ENCODE measurements at regions not wholly inside any gene's neighbourhood (a gene's known extent, or its start where the extent isn't known, plus 50 kb on each side); places are given as distances from the start of the nearest gene placed in this dataset.
"Not testable (repeated sequence)": the region's sequence is repeated elsewhere in the genome, so short reads cannot be mapped to it uniquely, and the experiment has no call there.

DNA sequence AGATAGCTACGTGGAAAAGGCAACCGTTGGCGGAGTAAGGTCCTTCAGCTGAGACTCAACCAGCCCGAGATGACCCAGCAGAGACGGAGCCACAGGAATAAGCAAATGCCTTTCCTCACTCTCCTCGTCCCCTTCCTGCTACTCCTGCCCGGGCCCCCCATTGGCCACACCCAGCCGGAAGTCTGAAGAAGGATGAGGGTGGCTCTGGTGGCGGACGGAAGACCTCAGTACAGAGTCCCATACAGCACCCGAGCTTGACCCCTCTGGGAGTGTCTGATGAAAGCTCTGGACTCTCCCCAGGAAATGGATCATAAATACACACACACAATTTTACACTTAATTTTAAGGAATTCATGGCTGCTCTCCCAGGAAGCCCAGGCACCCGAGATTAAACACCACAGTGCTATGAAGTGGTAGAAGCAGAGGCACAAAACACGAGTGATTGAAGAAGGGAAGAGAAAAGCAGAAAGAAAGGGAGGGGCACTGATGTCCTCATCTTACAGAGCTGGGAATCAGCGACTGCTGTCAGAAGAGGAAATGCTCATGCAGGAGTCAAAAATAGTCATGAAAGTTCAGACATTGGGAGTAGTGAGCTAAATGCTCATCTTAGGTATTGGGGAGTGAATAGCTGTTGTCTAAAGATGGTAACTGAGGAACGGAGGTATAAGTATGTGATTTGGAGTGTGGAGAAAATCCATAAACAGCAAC, 125.6 kb downstream of the BANF2 start:
- no peaks in the 10 kb centered on the region for H3K36me3 ChIP-seq (ENCODE audit: control insufficient read depth, insufficient read depth, low read length)
- H3K9me3 ChIP-seq (ENCODE audit: control insufficient read depth, low read length): no peaks in the 10 kb centered on the region
- no peaks in the 10 kb centered on the region for H3K27me3 ChIP-seq (ENCODE audit: control insufficient read depth, insufficient read depth, low read length)
- H3K9ac ChIP-seq (ENCODE audit: low read length): no peak overlapping the region
- H3K4me3 ChIP-seq (ENCODE audit: low read length): no peak overlapping the region
- H3K4me1 ChIP-seq (ENCODE audit: control insufficient read depth, insufficient read depth, low read length): peaks cover 46% of the 10 kb centered on the region

DNA sequence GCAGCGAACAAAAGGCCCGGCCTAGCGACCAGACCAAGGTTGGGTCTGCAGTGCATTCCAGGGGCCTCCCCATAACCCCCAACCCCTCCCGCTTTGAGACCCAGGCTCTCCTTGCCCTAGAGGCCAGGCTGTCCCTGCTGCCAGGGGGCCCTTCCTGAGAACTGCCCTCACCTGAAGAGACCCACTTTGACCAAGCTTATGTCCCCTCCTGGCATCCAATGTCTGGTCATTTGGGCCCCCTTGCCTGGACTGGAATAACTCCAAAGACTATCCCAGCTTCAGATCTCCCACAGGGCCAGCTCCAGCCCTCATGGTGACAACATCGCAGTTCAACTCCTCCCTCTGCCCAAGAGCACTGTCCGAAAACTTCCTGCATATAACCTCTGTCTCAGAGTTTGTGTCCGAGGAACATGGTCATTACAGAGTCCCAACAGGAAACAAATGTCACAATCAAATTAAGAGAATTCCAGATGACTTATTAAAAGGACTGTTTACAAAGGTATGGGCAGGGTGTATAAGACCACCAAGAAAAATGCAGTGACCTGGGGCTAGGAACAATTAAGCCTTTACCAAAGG, 125.0 kb downstream of the BANF2 start:
- Histone ChIP-seq H3K9ac (ENCODE audit: low read length) (no peak overlapping the region), H3K27me3 (ENCODE audit: control insufficient read depth, insufficient read depth, low read length) (no peaks in the 10 kb centered on the region), H3K4me1 (ENCODE audit: control insufficient read depth, insufficient read depth, low read length) (peaks cover 46% of the 10 kb centered on the region), H3K36me3 (ENCODE audit: control insufficient read depth, insufficient read depth, low read length) (no peaks in the 10 kb centered on the region), H3K4me3 (ENCODE audit: low read length) (no peak overlapping the region), H3K9me3 (ENCODE audit: control insufficient read depth, low read length) (no peaks in the 10 kb centered on the region)

DNA sequence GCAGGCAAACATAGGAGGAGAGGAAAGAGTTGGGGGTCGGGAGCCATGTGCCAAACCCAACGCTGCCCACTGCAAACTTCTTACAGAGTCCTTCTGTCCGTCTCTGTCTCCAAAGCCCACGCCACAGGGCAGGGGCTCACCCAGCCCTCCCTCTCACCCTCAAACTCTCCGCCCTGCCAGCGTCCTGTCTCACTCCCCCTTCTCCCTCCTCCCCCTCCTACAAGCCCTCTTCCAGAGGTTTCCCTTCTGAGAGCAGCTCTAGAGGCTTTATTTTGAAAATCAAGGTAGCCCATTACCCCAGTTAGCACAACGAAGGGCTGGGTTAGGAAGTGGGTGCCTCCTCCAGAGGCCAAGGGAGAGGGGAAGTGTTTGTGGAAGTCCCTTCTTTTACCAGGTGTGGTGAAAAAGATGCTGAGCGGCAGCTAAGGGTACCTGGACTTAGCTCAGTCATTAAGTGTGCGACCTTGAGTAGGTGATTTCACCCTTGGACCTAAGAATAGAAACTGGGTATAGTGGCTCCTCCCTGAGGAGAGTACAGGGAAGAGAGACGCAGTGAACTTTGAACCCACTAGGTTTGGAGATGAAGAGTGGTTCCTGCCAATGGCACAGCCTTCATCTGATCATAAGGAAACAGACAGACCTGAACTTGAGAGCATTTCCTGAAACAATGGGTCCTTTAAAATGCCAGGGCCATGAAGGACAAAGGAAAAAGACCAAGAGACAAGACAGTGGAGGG, 123.8 kb downstream of the BANF2 start:
- Histone ChIP-seq H3K36me3 (ENCODE audit: control insufficient read depth, insufficient read depth, low read length) (no peaks in the 10 kb centered on the region), H3K4me3 (ENCODE audit: low read length) (no peak overlapping the region), H3K9me3 (ENCODE audit: control insufficient read depth, low read length) (no peaks in the 10 kb centered on the region), H3K4me1 (ENCODE audit: control insufficient read depth, insufficient read depth, low read length) (peaks cover 46% of the 10 kb centered on the region), H3K9ac (ENCODE audit: low read length) (peak overlapping the region; percentile 38), H3K27me3 (ENCODE audit: control insufficient read depth, insufficient read depth, low read length) (no peaks in the 10 kb centered on the region)

DNA sequence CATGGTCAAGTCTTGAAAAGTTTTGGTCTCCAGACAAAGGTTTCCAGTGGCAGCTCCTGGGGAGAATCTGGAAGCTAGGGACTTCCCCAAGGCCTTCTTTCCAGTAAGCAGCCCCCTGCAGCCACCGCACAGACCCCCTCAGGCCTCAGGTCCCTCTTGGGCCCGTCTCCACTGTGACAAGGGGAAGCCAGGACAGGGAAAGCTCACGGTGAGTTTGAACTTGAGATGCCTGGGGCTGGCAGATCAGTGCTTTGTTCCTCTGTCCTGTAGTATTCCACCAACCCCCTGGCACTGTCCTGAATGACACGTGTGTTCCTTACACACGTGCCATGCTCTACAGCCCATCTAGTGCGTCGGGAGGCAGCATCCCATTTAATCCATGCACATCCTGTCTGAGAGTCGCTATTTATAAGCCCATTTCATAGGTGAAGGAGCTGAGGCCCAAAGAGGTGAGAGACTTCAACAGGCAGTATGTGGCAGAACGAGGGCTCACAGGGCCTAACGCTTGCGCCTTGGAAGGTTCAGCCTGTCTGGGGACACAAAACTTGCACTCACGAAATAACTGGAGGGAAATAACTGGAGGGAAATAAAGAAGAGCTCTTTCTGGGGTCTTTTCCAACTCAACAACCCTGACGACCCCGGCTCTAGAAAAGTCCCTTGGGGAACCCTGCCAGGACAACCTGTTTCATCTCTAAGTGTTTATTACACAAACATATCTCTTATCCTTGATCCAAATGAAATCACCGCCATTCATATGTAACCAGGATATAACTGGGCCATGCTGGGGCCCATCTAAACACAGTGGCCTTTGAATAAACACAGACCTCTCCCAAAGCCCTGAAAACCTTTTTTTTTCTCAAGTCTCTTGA, 123.0 kb downstream of the BANF2 start:
- Histone ChIP-seq H3K9me3 (ENCODE audit: control insufficient read depth, low read length) (no peaks in the 10 kb centered on the region), H3K36me3 (ENCODE audit: control insufficient read depth, insufficient read depth, low read length) (no peaks in the 10 kb centered on the region), H3K4me3 (ENCODE audit: low read length) (no peak overlapping the region), H3K9ac (ENCODE audit: low read length) (peak overlapping the region; percentile 38), H3K27me3 (ENCODE audit: control insufficient read depth, insufficient read depth, low read length) (no peaks in the 10 kb centered on the region), H3K4me1 (ENCODE audit: control insufficient read depth, insufficient read depth, low read length) (peaks cover 45% of the 10 kb centered on the region)

DNA sequence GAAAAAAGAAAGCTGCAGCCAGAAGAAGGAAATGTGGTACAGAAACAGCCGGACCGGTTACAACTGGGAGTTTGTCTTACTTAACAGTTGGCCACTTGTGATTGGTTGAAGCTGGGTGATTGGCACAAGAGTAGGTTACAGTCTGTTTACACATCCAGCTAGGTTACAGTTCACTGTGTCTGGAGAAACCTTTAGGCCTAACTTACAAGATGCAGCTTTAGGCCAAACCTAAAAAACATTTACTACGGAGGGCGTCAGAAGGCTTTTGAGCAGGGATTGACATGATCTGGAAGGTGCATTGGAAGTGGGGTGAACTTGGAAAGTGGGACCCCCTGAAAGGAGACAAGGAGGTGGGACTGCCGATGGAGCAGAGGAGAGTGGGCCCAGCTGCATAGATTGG, 122.3 kb downstream of the BANF2 start:
- no peaks in the 10 kb centered on the region for H3K9me3 ChIP-seq (ENCODE audit: control insufficient read depth, low read length)
- no peaks in the 10 kb centered on the region for H3K36me3 ChIP-seq (ENCODE audit: control insufficient read depth, insufficient read depth, low read length)
- no peaks in the 10 kb centered on the region for H3K27me3 ChIP-seq (ENCODE audit: control insufficient read depth, insufficient read depth, low read length)
- no peak overlapping the region for H3K4me3 ChIP-seq (ENCODE audit: low read length)
- H3K9ac ChIP-seq (ENCODE audit: low read length): peak overlapping the region; percentile 55
- H3K4me1 ChIP-seq (ENCODE audit: control insufficient read depth, insufficient read depth, low read length): peaks cover 41% of the 10 kb centered on the region

DNA sequence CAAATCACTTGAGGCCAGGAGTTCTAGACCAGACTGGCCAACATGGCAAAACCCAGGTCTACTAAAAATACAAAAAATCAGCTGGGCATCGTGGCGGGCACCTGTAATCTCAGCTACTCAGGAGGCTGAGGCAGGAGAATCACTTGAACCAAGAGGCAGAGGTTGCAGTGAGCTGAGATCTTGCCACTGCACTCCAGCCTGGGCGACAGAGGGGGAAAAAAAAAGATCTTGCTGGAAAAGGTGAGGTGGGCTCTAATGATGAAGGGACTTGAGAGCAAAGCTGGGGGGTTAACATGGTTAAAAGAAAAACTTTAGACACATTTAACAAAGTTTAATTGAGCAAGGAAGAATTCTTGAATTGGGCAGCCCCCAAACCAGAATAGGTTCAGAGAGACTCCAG, 121.8 kb downstream of the BANF2 start:
- Histone ChIP-seq H3K9ac (ENCODE audit: low read length) (peak overlapping the region; percentile 55), H3K4me1 (ENCODE audit: control insufficient read depth, insufficient read depth, low read length) (peaks cover 41% of the 10 kb centered on the region)
- H3K4me3 ChIP-seq (ENCODE audit: low read length); H3K27me3 ChIP-seq (ENCODE audit: control insufficient read depth, insufficient read depth, low read length); H3K36me3 ChIP-seq (ENCODE audit: control insufficient read depth, insufficient read depth, low read length); H3K9me3 ChIP-seq (ENCODE audit: control insufficient read depth, low read length): not testable (repeated sequence)

DNA sequence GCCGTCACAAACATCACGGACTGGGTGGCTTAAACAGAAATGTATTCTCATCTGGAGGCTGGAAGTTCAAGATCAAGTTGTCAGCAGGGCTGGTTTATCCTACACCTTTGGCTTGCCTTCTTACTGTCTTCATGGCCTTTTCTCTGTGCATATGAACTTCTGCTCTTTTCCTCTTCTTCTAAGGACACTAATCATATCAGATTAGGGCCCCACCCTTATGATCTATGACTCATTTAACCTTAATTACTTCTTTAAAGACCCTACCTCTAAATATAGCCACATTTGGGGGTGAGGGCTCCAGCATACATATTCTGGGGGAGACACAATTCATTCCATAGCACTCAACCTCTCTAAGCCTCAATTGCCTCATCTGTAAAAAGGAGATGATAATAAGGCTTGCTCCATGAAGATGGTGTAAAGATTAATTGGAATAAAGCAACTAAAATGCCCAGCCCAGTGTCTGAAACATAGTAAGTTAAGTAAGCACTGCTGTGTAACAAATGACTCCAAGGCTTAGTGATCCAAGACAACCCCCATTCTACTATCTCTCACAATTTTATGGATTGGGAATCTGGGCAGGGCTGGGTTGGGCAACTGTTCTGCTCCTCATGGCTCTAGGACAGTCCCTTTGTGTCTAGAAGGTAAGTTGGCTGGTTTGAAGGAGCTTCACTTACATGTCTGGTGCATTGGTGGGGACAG, 119.8 kb downstream of the BANF2 start:
- Histone ChIP-seq H3K4me3 (ENCODE audit: low read length) (no peak overlapping the region), H3K4me1 (ENCODE audit: control insufficient read depth, insufficient read depth, low read length) (peaks cover 31% of the 10 kb centered on the region)

DNA sequence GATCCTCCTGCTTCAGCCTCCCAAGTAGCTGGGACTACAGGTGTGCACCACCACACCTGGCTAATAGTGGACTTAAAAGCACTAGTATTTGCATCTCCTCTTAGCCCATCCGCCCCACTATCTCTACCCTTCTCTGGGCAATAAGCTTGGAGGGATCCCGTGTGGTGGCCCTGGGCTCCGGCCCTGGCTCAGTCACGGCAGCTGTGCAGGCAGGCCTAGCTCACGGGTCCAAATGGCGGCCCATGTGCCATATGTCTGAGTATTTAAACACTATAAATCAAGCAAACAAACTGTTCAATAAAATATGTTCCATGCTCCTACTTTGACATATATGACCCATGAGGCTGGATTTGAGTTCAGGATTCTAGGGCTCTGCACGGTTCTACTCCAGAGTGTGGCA, 118.4 kb downstream of the BANF2 start:
- H3K36me3 ChIP-seq (ENCODE audit: control insufficient read depth, insufficient read depth, low read length): no peaks in the 10 kb centered on the region
- no peak overlapping the region for H3K4me3 ChIP-seq (ENCODE audit: low read length)
- H3K9me3 ChIP-seq (ENCODE audit: control insufficient read depth, low read length): no peaks in the 10 kb centered on the region
- H3K9ac ChIP-seq (ENCODE audit: low read length): no peak overlapping the region
- peaks cover 18% of the 10 kb centered on the region for H3K4me1 ChIP-seq (ENCODE audit: control insufficient read depth, insufficient read depth, low read length)
- no peaks in the 10 kb centered on the region for H3K27me3 ChIP-seq (ENCODE audit: control insufficient read depth, insufficient read depth, low read length)

More for the DNA sequence above, 119.8 kb downstream of the BANF2 start:
- Histone ChIP-seq H3K9ac (ENCODE audit: low read length) (no peak overlapping the region), H3K36me3 (ENCODE audit: control insufficient read depth, insufficient read depth, low read length) (no peaks in the 10 kb centered on the region), H3K27me3 (ENCODE audit: control insufficient read depth, insufficient read depth, low read length) (no peaks in the 10 kb centered on the region), H3K9me3 (ENCODE audit: control insufficient read depth, low read length) (no peaks in the 10 kb centered on the region)

DNA sequence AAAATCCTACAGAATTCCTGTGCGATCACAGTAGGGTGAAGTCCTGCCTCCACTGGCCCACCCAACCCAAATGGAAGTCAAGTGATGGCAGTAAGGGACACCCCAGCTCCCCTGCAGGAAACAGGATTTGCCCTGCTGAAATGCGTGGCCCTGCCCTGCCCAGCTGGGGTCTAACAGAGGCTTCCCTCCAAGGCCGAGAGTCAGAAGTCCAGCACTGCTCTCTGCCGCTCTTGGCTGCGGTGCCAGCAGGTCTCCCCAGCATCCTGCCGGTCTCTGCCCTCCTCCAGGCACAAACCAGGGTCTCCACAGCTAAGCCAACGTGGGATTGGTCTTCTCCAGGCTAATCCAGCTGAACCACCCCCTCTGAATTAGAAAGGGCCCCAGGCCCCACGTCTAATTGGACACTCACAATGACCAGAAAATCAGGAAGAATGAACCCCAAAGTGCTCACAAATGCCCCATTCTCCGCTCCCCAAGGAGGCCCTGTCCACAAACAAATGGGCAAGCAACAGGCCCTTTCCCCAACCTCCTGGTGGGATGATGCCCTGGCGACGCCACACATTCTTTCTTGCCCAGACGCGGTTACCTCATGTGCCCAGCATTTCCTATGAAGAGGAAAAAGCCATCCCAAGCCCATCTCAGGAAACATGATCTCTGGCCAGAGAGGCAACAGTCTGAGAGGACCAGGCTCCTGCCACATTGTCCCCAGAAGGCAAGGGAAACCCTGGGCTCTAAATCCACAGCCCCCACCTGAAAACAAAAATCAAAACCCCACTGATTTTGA, 117.2 kb downstream of the BANF2 start:
- peaks cover 6% of the 10 kb centered on the region for H3K4me1 ChIP-seq (ENCODE audit: control insufficient read depth, insufficient read depth, low read length)
- no peaks in the 10 kb centered on the region for H3K36me3 ChIP-seq (ENCODE audit: control insufficient read depth, insufficient read depth, low read length)
- no peaks in the 10 kb centered on the region for H3K9me3 ChIP-seq (ENCODE audit: control insufficient read depth, low read length)
- no peaks in the 10 kb centered on the region for H3K27me3 ChIP-seq (ENCODE audit: control insufficient read depth, insufficient read depth, low read length)
- H3K4me3 ChIP-seq (ENCODE audit: low read length): no peak overlapping the region
- H3K9ac ChIP-seq (ENCODE audit: low read length): no peak overlapping the region

DNA sequence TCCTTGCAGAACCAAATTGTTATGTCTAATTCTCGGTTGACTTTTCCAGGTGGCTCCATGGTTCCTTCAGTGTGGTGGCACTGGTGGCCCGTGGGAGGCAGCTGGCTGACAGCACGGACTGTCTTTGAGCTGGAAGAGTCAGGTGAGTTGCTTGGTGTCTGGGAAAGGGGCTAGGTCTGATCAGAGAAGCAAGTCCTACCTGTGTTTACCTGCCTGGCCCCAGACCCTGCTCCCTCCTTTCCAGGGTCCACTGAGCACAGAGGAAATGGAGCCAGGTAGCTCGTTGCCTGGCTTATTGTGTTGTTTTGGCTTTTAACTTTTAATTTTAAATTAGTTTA, 111.8 kb downstream of the BANF2 start:
- H3K9ac ChIP-seq (ENCODE audit: low read length): no peak overlapping the region
- H3K36me3 ChIP-seq (ENCODE audit: control insufficient read depth, insufficient read depth, low read length): no peaks in the 10 kb centered on the region
- no peak overlapping the region for H3K4me3 ChIP-seq (ENCODE audit: low read length)
- H3K27me3 ChIP-seq (ENCODE audit: control insufficient read depth, insufficient read depth, low read length): no peaks in the 10 kb centered on the region
- peaks cover 11% of the 10 kb centered on the region for H3K4me1 ChIP-seq (ENCODE audit: control insufficient read depth, insufficient read depth, low read length)
- no peaks in the 10 kb centered on the region for H3K9me3 ChIP-seq (ENCODE audit: control insufficient read depth, low read length)

Measured in mucosa of stomach (tissue), 1 donor.